OCI-LY1 (cell line): ENCODE measurements at regions not wholly inside any gene's neighbourhood (a gene's known extent, or its start where the extent isn't known, plus 50 kb on each side); places are given as distances from the start of the nearest gene placed in this dataset.
"Not testable (repeated sequence)": the region's sequence is repeated elsewhere in the genome, so short reads cannot be mapped to it uniquely, and the experiment has no call there.

ENCODE experiments used
- H2AFZ ChIP-seq: fragments of 200-600 bp; sonication (generic), shearing (Covaris generic); 2 replicates; pipeline ENCODE4 v1.6.0; 2014; ENCODE audit warnings: antibody characterized with exemption, mild to moderate bottlenecking, low read length
- H3F3A ChIP-seq: fragments of 200-600 bp; sonication (generic), shearing (Covaris generic); 2 replicates; pipeline ENCODE4 v1.6.0; 2014; ENCODE audit warnings: mild to moderate bottlenecking, antibody characterized with exemption, low read length, moderate library complexity; ENCODE audit not compliant: insufficient read depth
- H3K27ac ChIP-seq: fragments of 200-600 bp; sonication (generic); 2 replicates; pipeline ENCODE4 v1.5.1; 2014; ENCODE audit warnings: low read length, mixed run types, mild to moderate bottlenecking, low read depth; ENCODE audit not compliant: poor library complexity, severe bottlenecking
- H3K27me3 ChIP-seq: fragments of 200-600 bp; sonication (generic); 2 replicates; pipeline ENCODE4 v1.6.0; 2014; ENCODE audit warnings: antibody characterized with exemption, mild to moderate bottlenecking, low read length, moderate library complexity; ENCODE audit not compliant: insufficient read depth
- H3K36me3 ChIP-seq: fragments of 200-600 bp; sonication (generic); 2 replicates; pipeline ENCODE4 v1.6.1; 2014; ENCODE audit warnings: mild to moderate bottlenecking, antibody characterized with exemption, low read length, moderate library complexity, mixed read lengths; ENCODE audit not compliant: insufficient read depth
- H3K4me1 ChIP-seq: fragments of 200-600 bp; sonication (generic); 2 replicates; pipeline ENCODE4 v1.5.1; 2014; ENCODE audit warnings: mild to moderate bottlenecking, low read length, moderate library complexity; ENCODE audit not compliant: insufficient read depth, severe bottlenecking
- H3K4me2 ChIP-seq: fragments of 200-600 bp; sonication (generic), shearing (Covaris generic); 2 replicates; pipeline ENCODE4 v1.6.1; 2014; ENCODE audit warnings: low read length
- H3K4me3 ChIP-seq: fragments of 200-600 bp; sonication (generic); 2 replicates; pipeline ENCODE4 v1.5.1; 2014; ENCODE audit warnings: low read length, low read depth, mild to moderate bottlenecking, mixed read lengths; ENCODE audit not compliant: poor library complexity, severe bottlenecking
- H3K79me2 ChIP-seq: fragments of 200-600 bp; shearing (Covaris generic); 2 replicates; pipeline ENCODE4 v1.6.1; 2016; ENCODE audit warnings: mixed run types, low read length, mixed read lengths; ENCODE audit not compliant: insufficient read depth
- H3K9ac ChIP-seq: fragments of 200-600 bp; sonication (generic), shearing (Covaris generic); 2 replicates; pipeline ENCODE4 v1.6.1; 2014; ENCODE audit warnings: mild to moderate bottlenecking, low read length, mixed read lengths
- H3K9me2 ChIP-seq: fragments of 200-600 bp; sonication (generic), shearing (Covaris generic); 2 replicates; pipeline ENCODE4 v1.6.1; 2014; ENCODE audit warnings: low read depth, mild to moderate bottlenecking, low read length, mixed read lengths
- H3K9me3 ChIP-seq: fragments of 200-600 bp; shearing (Covaris generic); 2 replicates; pipeline ENCODE4 v1.6.1; 2014; ENCODE audit warnings: low read length, mixed read lengths
- H4K20me1 ChIP-seq: fragments of 200-600 bp; sonication (generic), shearing (Covaris generic); 2 replicates; pipeline ENCODE4 v1.6.0; 2016; ENCODE audit warnings: mild to moderate bottlenecking, low read length; ENCODE audit not compliant: insufficient read depth
- CTCF ChIP-seq: fragments of 200-600 bp; sonication (generic), shearing (Covaris generic); IDR thresholded peaks from 2 replicates; pipeline ENCODE4 v1.5.1; 2017; ENCODE audit warnings: mild to moderate bottlenecking, antibody characterized with exemption, low read length, moderate library complexity, mixed read lengths
- EZH2 ChIP-seq: fragments of 200-600 bp; sonication (generic), shearing (Covaris generic); IDR thresholded peaks from 2 replicates; pipeline ENCODE4 v1.8.0; 2017; ENCODE audit warnings: borderline replicate concordance, mixed run types, mild to moderate bottlenecking, antibody characterized with exemption, low read length, moderate library complexity, mixed read lengths

- Histone ChIP-seq H3K27me3 (no peaks in the 10 kb centered on the region), H3F3A (no peaks in the 10 kb centered on the region; the same call in 1 of the 2 replicates), H3K27ac (no peak overlapping the region), H3K9me3 (no peaks in the 10 kb centered on the region), H3K4me2 (no peak overlapping the region), H3K4me1 (no peaks in the 10 kb centered on the region), H3K36me3 (no peaks in the 10 kb centered on the region), H3K79me2 (no peaks in the 10 kb centered on the region), H3K9me2 (no peaks in the 10 kb centered on the region), H2AFZ (no peak overlapping the region), H4K20me1 (no peaks in the 10 kb centered on the region), H3K4me3 (no peak overlapping the region), H3K9ac (no peak overlapping the region)
- TF ChIP-seq EZH2 (no peak), CTCF (no peak)
These were observed 591.1 kb downstream of the DTWD2 start for GRCh38 chr5:118397236-118397635.

DNA sequence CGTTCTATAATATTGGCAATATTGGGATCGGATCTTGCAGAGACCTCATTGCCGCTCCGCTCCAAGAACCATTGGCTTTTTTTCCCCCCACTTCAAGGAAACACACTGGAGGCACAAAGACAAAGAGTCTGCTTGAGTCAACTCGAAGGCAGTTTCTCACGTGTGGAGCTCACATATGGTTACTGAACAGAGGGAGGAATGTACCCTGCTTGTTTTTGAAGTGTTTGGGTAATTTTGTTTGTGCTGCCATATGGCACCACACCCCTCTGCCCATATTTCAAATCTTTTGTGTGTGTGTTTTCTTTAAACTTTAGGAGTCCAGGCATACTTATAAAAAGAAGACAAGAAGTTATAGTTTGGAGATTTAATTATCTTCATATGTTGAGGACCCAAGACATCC, 595.9 kb downstream of the DTWD2 start:
- no peaks in the 10 kb centered on the region for H3K79me2 ChIP-seq
- H3K27ac ChIP-seq, result no peak overlapping the region
- H2AFZ ChIP-seq, result no peak overlapping the region
- no peaks in the 10 kb centered on the region for H3K4me1 ChIP-seq
- no peak overlapping the region for H3K9ac ChIP-seq
- H3K9me3 ChIP-seq, result no peaks in the 10 kb centered on the region
- H3K9me2 ChIP-seq, result no peaks in the 10 kb centered on the region
- no peaks in the 10 kb centered on the region for H3F3A ChIP-seq
- no peaks in the 10 kb centered on the region for H3K27me3 ChIP-seq
- H3K36me3 ChIP-seq, result no peaks in the 10 kb centered on the region
- no peaks in the 10 kb centered on the region for H4K20me1 ChIP-seq
- H3K4me2 ChIP-seq, result no peak overlapping the region
- TF ChIP-seq EZH2 (no peak), CTCF (no peak)
- H3K4me3 ChIP-seq, result no peak overlapping the region

DNA sequence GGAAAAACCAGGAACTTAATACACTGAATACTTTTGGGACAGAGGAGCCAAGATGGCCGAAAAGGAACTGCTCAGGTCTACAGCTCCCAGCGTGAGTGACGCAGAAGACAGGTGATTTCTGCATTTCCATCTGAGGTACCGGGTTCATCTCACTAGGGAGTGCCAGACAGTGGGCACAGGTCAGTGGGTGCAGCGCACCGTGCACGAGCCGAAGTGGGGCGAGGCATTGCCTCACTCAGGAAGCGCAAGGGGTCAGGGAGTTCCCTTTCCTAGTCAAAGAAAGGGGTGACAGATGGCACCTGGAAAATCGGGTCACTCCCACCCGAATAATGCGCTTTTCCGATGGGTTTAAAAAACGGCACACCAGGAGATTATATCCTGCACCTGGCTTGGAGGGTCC, 605.4 kb downstream of the DTWD2 start:
- not testable (repeated sequence) for H3K4me2 ChIP-seq, H3K9ac ChIP-seq, H2AFZ ChIP-seq, H3K4me1 ChIP-seq, H3K79me2 ChIP-seq, H3K4me3 ChIP-seq, H3K9me2 ChIP-seq, H3K27me3 ChIP-seq, H3F3A ChIP-seq, H3K36me3 ChIP-seq, H3K9me3 ChIP-seq, H3K27ac ChIP-seq, H4K20me1 ChIP-seq

GRCh38 chr5:118379470-118379869, 608.9 kb downstream of the DTWD2 start:
- H3K36me3 ChIP-seq, result no peaks in the 10 kb centered on the region
- no peaks in the 10 kb centered on the region for H3K4me1 ChIP-seq
- no peaks in the 10 kb centered on the region for H4K20me1 ChIP-seq

More at GRCh38 chr5:118379470-118379869, 608.9 kb downstream of the DTWD2 start:
- no peaks in the 10 kb centered on the region for H3K79me2 ChIP-seq
- no peaks in the 10 kb centered on the region for H3F3A ChIP-seq
- no peak overlapping the region for H3K4me2 ChIP-seq
- H2AFZ ChIP-seq, result no peak overlapping the region
- no peaks in the 10 kb centered on the region for H3K27me3 ChIP-seq
- H3K27ac ChIP-seq, result no peak overlapping the region
- H3K9me2 ChIP-seq, result no peaks in the 10 kb centered on the region
- H3K4me3 ChIP-seq, result no peak overlapping the region
- H3K9me3 ChIP-seq, result no peaks in the 10 kb centered on the region
- H3K9ac ChIP-seq, result no peak overlapping the region
- no peak for TF ChIP-seq CTCF
- TF ChIP-seq EZH2, result no peak
